ENCODE measurements at regions not wholly inside any gene's neighbourhood (a gene's known extent, or its start where the extent isn't known, plus 50 kb on each side); places are given as distances from the start of the nearest gene placed in this dataset.

DNA sequence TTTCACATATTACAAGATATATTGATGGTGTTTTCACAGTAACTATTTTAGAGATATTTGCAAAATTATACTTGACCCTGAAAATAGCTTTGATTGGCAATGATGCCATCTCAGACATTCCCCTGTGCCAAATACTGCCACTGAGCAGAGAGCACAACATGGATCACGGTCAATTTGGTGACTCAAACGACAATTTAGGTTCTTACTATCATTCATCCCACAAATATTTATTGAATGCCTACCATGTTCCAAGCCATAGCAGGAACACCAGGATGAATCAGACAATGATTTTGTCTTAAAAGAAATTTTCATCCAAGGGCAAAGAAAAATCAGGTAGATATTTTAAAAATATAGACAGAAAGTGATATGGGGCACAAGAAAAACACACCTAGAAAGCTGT, 153.2 kb upstream of the ADO start:
- H3K23ac ChIP-seq (ENCODE audit: insufficient read length, low read depth, low read length), result no peak overlapping the region
- H3K23me2 ChIP-seq (ENCODE audit: insufficient read length, low read depth, low read length, poor library complexity, severe bottlenecking), result no peaks in the 10 kb centered on the region
- no peak overlapping the region for H3K9ac ChIP-seq (ENCODE audit: extremely low read depth, insufficient read length, low read length)
- no peak overlapping the region for H2BK15ac ChIP-seq (ENCODE audit: low read depth, low read length)
- H3K4me1 ChIP-seq (ENCODE audit: insufficient read depth, low read length), result no peaks in the 10 kb centered on the region
- no peaks in the 10 kb centered on the region for H3K9me3 ChIP-seq (ENCODE audit: control insufficient read depth, low read depth, low read length)
- H3K56ac ChIP-seq (ENCODE audit: insufficient read length, low read depth, low read length), result no peak overlapping the region
- H4K5ac ChIP-seq (ENCODE audit: insufficient read length, low read depth, low read length), result no peak overlapping the region
- no peak overlapping the region for H3K4me3 Mint-ChIP-seq
- H3K27me3 Mint-ChIP-seq (ENCODE audit: low read depth), result peaks cover 3% of the 10 kb centered on the region
- no peak overlapping the region for H3K4me2 ChIP-seq (ENCODE audit: insufficient read depth, insufficient read length, low read length)
- no peak overlapping the region for H3K4ac ChIP-seq (ENCODE audit: low read depth, low read length)
- no peak overlapping the region for H2AK5ac ChIP-seq (ENCODE audit: insufficient read length, low read length)
- H2BK120ac ChIP-seq (ENCODE audit: low read depth, low read length, poor library complexity, severe bottlenecking), result no peak overlapping the region
- DNase-seq, result no peak
- no CpG with 5 or more reads among the region's 2 CpGs for WGBS (ENCODE audit: extremely low coverage, insufficient read length, low lambda C conversion rate)
- no peak overlapping the region for H3K18ac ChIP-seq (ENCODE audit: insufficient read length, low read depth, low read length)
- no peak overlapping the region for H4K8ac ChIP-seq (replicated peaks; ENCODE audit: insufficient read length, low read depth, low read length)
- no peak overlapping the region for H2AFZ ChIP-seq (ENCODE audit: low read length)
- no peak overlapping the region for H4K91ac ChIP-seq (ENCODE audit: insufficient read length, low read depth, low read length)
- H2BK12ac ChIP-seq (ENCODE audit: insufficient read length, low read depth, low read length), result no peak overlapping the region
- H3K4me1 Mint-ChIP-seq, result peaks cover 0 to 7% of the 10 kb centered on the region in 2 experiments; a peak in 1 of 4 replicates
- no peaks in the 10 kb centered on the region for H3K27me3 ChIP-seq (ENCODE audit: insufficient read depth, low read length)
- no peak overlapping the region for H3K27ac ChIP-seq (ENCODE audit: insufficient read length, low read depth, low read length)
- H3K36me3 Mint-ChIP-seq (ENCODE audit: insufficient read depth in 1 of 3, low read depth in 3 of 3), result no peaks in the 10 kb centered on the region; a peak in 1 of 7 replicates
- no peak overlapping the region for H2BK20ac ChIP-seq (ENCODE audit: low read depth, low read length, poor library complexity, severe bottlenecking)
- H3K27ac Mint-ChIP-seq, result no peak overlapping the region
- H4K20me1 ChIP-seq (ENCODE audit: control insufficient read depth, insufficient read depth, insufficient read length), result no peaks in the 10 kb centered on the region
- no peaks in the 10 kb centered on the region for H3K79me2 ChIP-seq (ENCODE audit: insufficient read depth, low read length)
- no peak overlapping the region for H2BK5ac ChIP-seq (ENCODE audit: insufficient read length, low read length)
- H3K14ac ChIP-seq (ENCODE audit: insufficient read depth, low read length), result no peak overlapping the region
- H3K79me1 ChIP-seq (ENCODE audit: insufficient read depth, low read depth, low read length, poor library complexity, severe bottlenecking), result no peaks in the 10 kb centered on the region
- TF ChIP-seq, protein P1, sequence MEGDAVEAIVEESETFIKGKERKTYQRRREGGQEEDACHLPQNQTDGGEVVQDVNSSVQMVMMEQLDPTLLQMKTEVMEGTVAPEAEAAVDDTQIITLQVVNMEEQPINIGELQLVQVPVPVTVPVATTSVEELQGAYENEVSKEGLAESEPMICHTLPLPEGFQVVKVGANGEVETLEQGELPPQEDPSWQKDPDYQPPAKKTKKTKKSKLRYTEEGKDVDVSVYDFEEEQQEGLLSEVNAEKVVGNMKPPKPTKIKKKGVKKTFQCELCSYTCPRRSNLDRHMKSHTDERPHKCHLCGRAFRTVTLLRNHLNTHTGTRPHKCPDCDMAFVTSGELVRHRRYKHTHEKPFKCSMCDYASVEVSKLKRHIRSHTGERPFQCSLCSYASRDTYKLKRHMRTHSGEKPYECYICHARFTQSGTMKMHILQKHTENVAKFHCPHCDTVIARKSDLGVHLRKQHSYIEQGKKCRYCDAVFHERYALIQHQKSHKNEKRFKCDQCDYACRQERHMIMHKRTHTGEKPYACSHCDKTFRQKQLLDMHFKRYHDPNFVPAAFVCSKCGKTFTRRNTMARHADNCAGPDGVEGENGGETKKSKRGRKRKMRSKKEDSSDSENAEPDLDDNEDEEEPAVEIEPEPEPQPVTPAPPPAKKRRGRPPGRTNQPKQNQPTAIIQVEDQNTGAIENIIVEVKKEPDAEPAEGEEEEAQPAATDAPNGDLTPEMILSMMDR (conservative IDR thresholded peaks at IDR 0.05), result no peak
- H3K9me3 Mint-ChIP-seq, result no peaks in the 10 kb centered on the region; a peak in 1 of 5 replicates
- no peak overlapping the region for H3T11ph ChIP-seq (ENCODE audit: low read length)

All from H9 (cell line).